ENCODE measurements at regions not wholly inside any gene's neighbourhood (a gene's known extent, or its start where the extent isn't known, plus 50 kb on each side); places are given as distances from the start of the nearest gene placed in this dataset.

- no peak for TF ChIP-seq FOSL1 (IDR thresholded peaks at IDR 0.05; ENCODE audit: low read depth)
- TF ChIP-seq, protein P1, sequence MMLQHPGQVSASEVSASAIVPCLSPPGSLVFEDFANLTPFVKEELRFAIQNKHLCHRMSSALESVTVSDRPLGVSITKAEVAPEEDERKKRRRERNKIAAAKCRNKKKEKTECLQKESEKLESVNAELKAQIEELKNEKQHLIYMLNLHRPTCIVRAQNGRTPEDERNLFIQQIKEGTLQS (IDR thresholded peaks at IDR 0.05), result no peak
- TF ChIP-seq SRF (IDR thresholded peaks at IDR 0.05; ENCODE audit: low read depth), result no peak
- TF ChIP-seq CBX3 (IDR thresholded peaks at IDR 0.05; ENCODE audit: low read depth), result no peak
- TF ChIP-seq SP1 (IDR thresholded peaks at IDR 0.05; ENCODE audit: low read depth), result no peak
- no peak for TF ChIP-seq ZFX (IDR thresholded peaks at IDR 0.05)
- no peak for TF ChIP-seq ZNF274 (IDR thresholded peaks at IDR 0.05; ENCODE audit: low read depth, low read length)
- no peak for TF ChIP-seq REST (IDR thresholded peaks at IDR 0.05; ENCODE audit: low read depth)
- no peak for TF ChIP-seq SIN3A (IDR thresholded peaks at IDR 0.05; ENCODE audit: low read depth)
- no peak for TF ChIP-seq JUND (IDR thresholded peaks at IDR 0.05)
- no peak for TF ChIP-seq YY1 (IDR thresholded peaks at IDR 0.05; ENCODE audit: extremely low read depth, insufficient replicate concordance, low read depth, low read length)
- no peak for TF ChIP-seq RAD21 (IDR thresholded peaks at IDR 0.05; ENCODE audit: low read depth)
- TF ChIP-seq EGR1 (IDR thresholded peaks at IDR 0.05; ENCODE audit: low read depth), result no peak
- no peak for TF ChIP-seq MAX (IDR thresholded peaks at IDR 0.05)
- no peak for TF ChIP-seq EZH2 (IDR thresholded peaks at IDR 0.05)
- H3K27ac ChIP-seq (ENCODE audit: low read depth, low read length), result no peak overlapping the region
- H2AFZ ChIP-seq (ENCODE audit: low read depth, low read length, poor library complexity, severe bottlenecking), result no peak overlapping the region
- H3K79me2 ChIP-seq (ENCODE audit: insufficient read depth, low read length), result no peaks in the 10 kb centered on the region
- no peaks in the 10 kb centered on the region for H3K9me2 ChIP-seq (ENCODE audit: insufficient read depth)
- H4K20me1 ChIP-seq (ENCODE audit: insufficient read depth), result no peaks in the 10 kb centered on the region
- H3K36me3 ChIP-seq (ENCODE audit: control insufficient read depth in 1 of 2, insufficient read depth in 2 of 2, low read length in 2 of 2), result no peaks in the 10 kb centered on the region
- H3K4me2 ChIP-seq (ENCODE audit: low read length), result no peak overlapping the region
- no peaks in the 10 kb centered on the region for H3K9me3 ChIP-seq (ENCODE audit: control insufficient read depth in 1 of 2, insufficient read depth in 1 of 2, low read depth in 1 of 2, low read length in 2 of 2)
- no peak overlapping the region for H3K4me3 ChIP-seq (replicated peaks in 1 of 2; ENCODE audit: low read depth in 1 of 2, low read length in 2 of 2)
- ChIA-PET POLR2A (no interaction called here), CTCF (no interaction called here), RAD21 (ENCODE audit: low non-redundant PET in 1 of 2, low total read pairs in 2 of 2, uncharacterized antibody in 2 of 2, unreplicated experiment in 2 of 2) (no interaction called here)
- no TSS peak for BruUV-seq (replicated peaks)
- no peak for ATAC-seq
- intact Hi-C loops (cut with micrococcal nuclease), result no loop called here
- no peaks in the 10 kb centered on the region for H3K27me3 ChIP-seq (ENCODE audit: insufficient read depth, low read length)
- no peak overlapping the region for H3K9ac ChIP-seq (ENCODE audit: low read length)
- H3K4me1 ChIP-seq (ENCODE audit: control insufficient read depth in 1 of 2, insufficient read depth in 2 of 2, low read length in 2 of 2), result peaks cover 0 to 5% of the 10 kb centered on the region in 2 experiments; a peak in 2 of 4 replicates
- DNase-seq (ENCODE audit: low read depth, low spot score), result no peak
These were observed 153.2 kb upstream of the EGFLAM start for GRCh38 chr5:38105231-38105570.
